GM12878 (cell line): ENCODE measurements at regions not wholly inside any gene's neighbourhood (a gene's known extent, or its start where the extent isn't known, plus 50 kb on each side); places are given as distances from the start of the nearest gene placed in this dataset.

Experiments used
- CHD4 ChIP-seq: fragments of 200-600 bp; sonication (generic); IDR thresholded peaks from 2 replicates; pipeline ENCODE4 v1.6.1; 2016; ENCODE audit warnings: mild to moderate bottlenecking
- ZNF592 ChIP-seq: fragments of 450-650 bp; IDR thresholded peaks from 2 replicates; pipeline ENCODE4 v1.6.1; 2017; ENCODE audit warnings: mild to moderate bottlenecking, moderate library complexity
- TF ChIP-seq, protein P1 (sequence below): fragments of 450-650 bp; conservative IDR thresholded peaks from 2 replicates; pipeline ENCODE4 v1.6.1; 2017; ENCODE audit warnings: mild to moderate bottlenecking, moderate library complexity
- TF ChIP-seq, protein P2 (sequence below): fragments of 150-350 bp; IDR thresholded peaks from 2 replicates; pipeline ENCODE4 v1.6.1; 2014; ENCODE audit warnings: mild to moderate bottlenecking, low read depth, low read length

DNA sequence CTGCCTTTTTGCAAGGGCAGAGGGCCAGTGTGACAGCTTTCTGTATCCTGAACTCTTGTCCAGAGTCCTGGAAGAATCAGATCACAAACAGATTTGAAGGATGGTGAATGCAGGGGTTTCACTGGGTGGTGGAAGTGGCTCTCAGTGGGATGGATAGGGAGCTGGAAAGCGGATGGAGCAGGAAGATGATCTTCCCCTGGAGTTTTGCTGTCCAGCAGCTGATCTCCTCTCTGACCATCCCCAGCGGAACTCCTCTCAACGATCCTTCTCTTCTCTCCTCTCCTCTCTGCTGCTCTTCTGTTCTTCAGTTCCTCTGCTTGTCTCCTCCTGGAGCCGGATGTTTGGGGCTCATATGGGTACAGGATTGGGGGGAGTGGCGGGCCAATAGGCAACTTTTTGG is 108.3 kb upstream of the HMHB1 start (continued):
- TF ChIP-seq, protein P1, sequence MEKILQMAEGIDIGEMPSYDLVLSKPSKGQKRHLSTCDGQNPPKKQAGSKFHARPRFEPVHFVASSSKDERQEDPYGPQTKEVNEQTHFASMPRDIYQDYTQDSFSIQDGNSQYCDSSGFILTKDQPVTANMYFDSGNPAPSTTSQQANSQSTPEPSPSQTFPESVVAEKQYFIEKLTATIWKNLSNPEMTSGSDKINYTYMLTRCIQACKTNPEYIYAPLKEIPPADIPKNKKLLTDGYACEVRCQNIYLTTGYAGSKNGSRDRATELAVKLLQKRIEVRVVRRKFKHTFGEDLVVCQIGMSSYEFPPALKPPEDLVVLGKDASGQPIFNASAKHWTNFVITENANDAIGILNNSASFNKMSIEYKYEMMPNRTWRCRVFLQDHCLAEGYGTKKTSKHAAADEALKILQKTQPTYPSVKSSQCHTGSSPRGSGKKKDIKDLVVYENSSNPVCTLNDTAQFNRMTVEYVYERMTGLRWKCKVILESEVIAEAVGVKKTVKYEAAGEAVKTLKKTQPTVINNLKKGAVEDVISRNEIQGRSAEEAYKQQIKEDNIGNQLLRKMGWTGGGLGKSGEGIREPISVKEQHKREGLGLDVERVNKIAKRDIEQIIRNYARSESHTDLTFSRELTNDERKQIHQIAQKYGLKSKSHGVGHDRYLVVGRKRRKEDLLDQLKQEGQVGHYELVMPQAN = no peak
- TF ChIP-seq, protein P2, sequence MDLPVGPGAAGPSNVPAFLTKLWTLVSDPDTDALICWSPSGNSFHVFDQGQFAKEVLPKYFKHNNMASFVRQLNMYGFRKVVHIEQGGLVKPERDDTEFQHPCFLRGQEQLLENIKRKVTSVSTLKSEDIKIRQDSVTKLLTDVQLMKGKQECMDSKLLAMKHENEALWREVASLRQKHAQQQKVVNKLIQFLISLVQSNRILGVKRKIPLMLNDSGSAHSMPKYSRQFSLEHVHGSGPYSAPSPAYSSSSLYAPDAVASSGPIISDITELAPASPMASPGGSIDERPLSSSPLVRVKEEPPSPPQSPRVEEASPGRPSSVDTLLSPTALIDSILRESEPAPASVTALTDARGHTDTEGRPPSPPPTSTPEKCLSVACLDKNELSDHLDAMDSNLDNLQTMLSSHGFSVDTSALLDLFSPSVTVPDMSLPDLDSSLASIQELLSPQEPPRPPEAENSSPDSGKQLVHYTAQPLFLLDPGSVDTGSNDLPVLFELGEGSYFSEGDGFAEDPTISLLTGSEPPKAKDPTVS = no peak
- TF ChIP-seq ZNF592 = no peak
- no peak for TF ChIP-seq CHD4
- TF ChIP-seq, all 136 proteins: peak for 0
